ENCODE measurements at regions not wholly inside any gene's neighbourhood (a gene's known extent, or its start where the extent isn't known, plus 50 kb on each side); places are given as distances from the start of the nearest gene placed in this dataset.

DNA sequence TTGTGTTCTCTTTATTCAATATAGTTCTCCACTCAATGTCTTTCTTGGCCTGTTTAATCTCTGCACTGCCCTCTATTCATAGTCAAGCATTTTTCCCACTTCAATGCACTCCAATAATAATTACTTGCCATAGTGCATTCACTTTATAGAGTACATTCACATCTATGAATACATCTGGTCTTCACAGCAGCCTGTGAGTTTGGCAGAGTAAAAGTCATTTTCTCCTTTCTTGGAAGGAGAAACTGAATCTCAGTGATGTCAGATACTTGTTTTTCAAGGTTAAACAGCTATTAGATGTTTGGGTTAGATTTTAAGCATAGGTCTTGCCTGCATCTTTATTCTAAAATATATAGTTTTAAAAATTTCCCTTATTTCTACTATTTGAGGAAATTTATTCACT lies 373.2 kb downstream of the TRIB2 start:
- TF ChIP-seq CTCF (IDR thresholded peaks at IDR 0.05), result no peak
- no peak for TF ChIP-seq POLR2A (IDR thresholded peaks at IDR 0.05)

Data from body of pancreas (tissue), 4 donors.